ENCODE measurements at regions not wholly inside any gene's neighbourhood (a gene's known extent, or its start where the extent isn't known, plus 50 kb on each side); places are given as distances from the start of the nearest gene placed in this dataset.
"Not testable (repeated sequence)": the region's sequence is repeated elsewhere in the genome, so short reads cannot be mapped to it uniquely, and the experiment has no call there.

DNA sequence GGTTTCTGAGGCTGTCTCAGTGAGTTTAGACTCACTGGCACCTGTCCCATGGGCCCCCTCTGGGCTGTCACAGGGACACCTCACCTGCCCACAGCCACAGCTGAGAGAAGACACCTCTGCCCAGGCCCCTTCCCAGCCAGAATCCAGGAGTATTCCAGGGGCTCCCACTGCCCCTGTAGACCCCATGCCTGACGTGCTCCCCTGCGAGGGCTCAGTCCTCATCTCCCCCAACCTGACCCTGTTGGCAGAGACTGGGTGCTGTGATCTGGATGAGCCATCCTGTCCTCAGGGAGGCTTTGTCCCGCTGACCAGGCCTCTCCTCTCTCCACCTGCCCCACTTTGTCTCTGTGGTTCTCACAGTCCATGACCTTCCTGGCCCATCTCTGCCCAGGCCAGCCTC, 89.4 kb downstream of the DHRS2 start:
- H3K4me3 ChIP-seq (replicated peaks; ENCODE audit: low read depth, low read length), result no peak overlapping the region
- TF ChIP-seq, protein P1, sequence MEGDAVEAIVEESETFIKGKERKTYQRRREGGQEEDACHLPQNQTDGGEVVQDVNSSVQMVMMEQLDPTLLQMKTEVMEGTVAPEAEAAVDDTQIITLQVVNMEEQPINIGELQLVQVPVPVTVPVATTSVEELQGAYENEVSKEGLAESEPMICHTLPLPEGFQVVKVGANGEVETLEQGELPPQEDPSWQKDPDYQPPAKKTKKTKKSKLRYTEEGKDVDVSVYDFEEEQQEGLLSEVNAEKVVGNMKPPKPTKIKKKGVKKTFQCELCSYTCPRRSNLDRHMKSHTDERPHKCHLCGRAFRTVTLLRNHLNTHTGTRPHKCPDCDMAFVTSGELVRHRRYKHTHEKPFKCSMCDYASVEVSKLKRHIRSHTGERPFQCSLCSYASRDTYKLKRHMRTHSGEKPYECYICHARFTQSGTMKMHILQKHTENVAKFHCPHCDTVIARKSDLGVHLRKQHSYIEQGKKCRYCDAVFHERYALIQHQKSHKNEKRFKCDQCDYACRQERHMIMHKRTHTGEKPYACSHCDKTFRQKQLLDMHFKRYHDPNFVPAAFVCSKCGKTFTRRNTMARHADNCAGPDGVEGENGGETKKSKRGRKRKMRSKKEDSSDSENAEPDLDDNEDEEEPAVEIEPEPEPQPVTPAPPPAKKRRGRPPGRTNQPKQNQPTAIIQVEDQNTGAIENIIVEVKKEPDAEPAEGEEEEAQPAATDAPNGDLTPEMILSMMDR (IDR thresholded peaks at IDR 0.05; ENCODE audit: low read depth, low read length, missing control alignments), result no peak
- no peak for DNase-seq (ENCODE audit: extremely low read depth, low read depth)

DNA sequence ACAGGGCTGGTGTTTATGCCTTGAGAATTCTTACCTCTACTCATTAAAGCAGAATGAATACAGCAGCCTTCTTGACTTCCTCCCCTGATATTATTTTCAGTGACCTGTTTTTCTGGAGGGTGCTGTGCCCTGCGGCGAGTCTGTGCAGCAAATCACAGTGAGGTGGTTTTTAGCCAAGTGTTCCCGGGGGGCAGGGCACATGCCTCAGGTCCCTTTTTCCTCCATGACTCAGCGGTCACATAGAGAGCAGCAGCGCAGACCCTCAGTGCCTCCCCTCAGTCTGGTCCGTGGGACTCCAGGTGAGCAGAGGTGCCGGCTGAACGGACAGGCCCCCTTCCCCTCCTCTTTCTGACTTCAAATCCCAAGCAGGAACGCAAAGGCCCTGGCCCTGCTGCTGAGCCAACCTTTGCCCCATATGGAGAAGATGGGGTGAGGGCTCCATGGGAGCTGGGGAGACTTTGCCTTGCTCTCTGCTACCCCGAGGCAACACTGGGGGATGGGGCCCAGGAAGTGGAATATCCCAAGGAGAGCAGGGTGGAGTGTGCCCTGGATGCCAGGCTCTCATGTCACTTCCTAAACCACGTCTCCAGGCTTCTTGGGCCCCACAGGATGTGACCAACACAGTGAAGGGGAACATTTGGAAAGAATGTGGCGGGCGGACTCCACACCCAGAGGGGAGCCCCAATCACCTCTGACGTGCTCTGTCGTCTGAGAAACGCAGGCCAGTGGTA, 90.0 kb downstream of the DHRS2 start:
- TF ChIP-seq, protein P1 (IDR thresholded peaks at IDR 0.05; ENCODE audit: low read depth, low read length, missing control alignments), result no peak
- no peak overlapping the region for H3K4me3 ChIP-seq (replicated peaks; ENCODE audit: low read depth, low read length)
- no peak for DNase-seq (ENCODE audit: extremely low read depth, low read depth)

DNA sequence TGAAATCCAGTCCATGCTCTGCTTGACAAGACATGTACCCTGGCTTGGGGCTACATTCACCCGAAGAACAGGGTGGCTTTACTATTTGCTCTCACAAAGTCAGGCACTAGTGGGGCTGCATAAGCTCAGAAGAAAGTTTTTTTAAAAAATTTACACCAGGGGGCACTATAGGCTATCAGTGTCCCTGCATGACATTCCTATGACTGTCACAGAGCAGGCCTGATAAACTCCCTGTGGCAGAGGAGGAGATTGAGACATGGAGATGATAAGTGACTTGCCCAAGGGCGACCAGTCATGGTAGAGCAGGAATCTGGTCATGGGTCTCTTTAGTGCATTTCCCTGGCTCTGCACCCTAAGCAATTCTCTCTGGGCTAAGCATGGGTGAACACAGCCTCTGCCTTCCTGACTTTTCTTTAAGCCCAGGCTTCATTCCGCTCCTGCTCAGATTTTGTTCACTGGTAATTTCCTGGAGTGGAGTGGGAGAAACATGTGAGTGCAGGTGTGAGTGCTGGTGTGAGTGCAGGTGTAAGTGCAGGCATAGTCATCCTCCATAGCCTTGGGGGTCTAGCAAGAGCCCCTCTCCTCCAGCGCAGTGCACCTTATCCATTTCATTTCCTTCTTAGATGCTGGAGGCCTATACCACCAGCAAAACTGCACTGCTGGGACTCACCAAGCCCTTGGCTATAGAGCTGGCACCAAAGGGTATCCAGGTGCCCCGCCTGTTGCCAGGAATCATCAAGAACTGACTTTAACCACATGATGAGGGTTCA, 91.6 kb downstream of the DHRS2 start:
- TF ChIP-seq, protein P1 (IDR thresholded peaks at IDR 0.05; ENCODE audit: low read depth, low read length, missing control alignments), result peak; percentile 35
- peak; percentile 20 for DNase-seq (ENCODE audit: extremely low read depth, low read depth)

DNA sequence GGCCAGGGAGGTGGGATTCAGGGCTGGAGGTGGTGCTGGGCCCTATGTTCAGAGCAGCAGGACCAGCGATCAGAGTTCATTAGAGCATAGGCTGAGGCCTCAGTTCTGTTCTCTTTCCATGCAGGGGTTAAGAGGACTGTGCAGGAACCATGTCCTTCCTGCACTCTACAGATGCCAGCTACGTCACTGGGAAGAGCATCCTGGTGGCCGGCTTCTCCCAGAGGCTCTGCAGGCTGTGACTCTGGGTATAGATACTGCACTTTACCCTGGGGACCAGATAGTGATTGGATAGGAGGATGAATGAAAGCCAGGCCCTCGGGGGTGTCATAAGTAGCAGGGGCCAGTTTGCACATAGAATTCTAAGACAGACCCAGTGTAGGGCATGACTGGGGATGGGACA, 92.6 kb downstream of the DHRS2 start:
- H3K4me3 ChIP-seq (replicated peaks; ENCODE audit: low read depth, low read length), result no peak overlapping the region
- DNase-seq (ENCODE audit: extremely low read depth, low read depth), result no peak
- TF ChIP-seq, protein P1 (IDR thresholded peaks at IDR 0.05; ENCODE audit: low read depth, low read length, missing control alignments), result no peak

More for the DNA sequence above, 91.6 kb downstream of the DHRS2 start:
- no peak overlapping the region for H3K4me3 ChIP-seq (replicated peaks; ENCODE audit: low read depth, low read length)

DNA sequence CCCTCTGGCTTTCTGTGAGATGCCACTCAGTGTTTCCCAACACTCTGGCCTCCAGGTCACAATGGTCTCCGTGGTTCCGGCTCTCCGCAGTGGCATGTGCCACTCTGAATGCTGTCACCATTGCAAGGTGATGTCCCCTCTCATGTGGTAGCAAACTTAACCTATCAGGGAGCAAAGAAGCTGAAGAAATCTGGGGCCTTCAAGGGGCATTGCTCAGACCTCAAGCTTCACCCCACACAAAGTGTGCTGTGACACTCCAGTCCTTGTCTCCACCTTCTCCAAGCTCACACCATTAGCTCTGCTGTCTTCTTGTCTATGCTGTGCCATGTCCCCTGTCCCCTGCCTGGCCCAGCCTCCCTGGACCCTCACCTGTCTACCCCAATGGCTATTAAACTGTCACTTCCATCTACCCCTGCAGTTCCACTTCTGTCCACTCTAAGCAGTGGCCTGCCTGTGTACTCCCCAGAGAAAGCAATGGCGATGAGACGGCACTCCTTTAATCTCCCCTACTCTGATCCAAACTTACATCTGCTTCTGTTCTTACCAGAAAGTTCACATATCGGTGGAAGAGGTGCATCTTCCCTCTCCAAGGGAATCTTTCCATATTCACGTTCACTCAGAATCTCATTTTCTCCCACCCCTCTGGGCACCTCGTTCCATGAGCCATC, 93.7 kb downstream of the DHRS2 start:
- DNase-seq (ENCODE audit: extremely low read depth, low read depth), result no peak
- TF ChIP-seq, protein P1 (IDR thresholded peaks at IDR 0.05; ENCODE audit: low read depth, low read length, missing control alignments), result no peak
- H3K4me3 ChIP-seq (replicated peaks; ENCODE audit: low read depth, low read length), result no peak overlapping the region

DNA sequence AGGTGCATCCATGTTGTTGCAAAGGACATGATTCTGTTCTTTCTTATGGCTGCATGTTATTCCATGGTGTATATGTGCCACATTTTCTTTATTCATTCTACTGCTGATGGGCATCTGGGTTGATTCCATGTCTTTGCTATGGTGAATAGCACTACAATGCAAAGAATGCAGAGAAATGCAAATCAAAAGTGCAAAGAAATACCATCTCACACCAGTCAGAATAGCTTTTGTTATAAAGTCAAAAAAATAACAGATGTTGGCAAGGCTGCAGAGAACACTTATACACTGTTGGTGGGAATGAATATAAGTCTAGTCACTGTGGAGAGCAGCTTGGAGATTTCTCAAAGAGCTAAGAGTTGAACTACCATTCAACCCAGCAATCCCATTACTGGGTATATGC, 99.2 kb downstream of the DHRS2 start:
- TF ChIP-seq, protein P1 (IDR thresholded peaks at IDR 0.05; ENCODE audit: low read depth, low read length, missing control alignments), result no peak
- DNase-seq (ENCODE audit: extremely low read depth, low read depth), result no peak
- H3K4me3 ChIP-seq (replicated peaks; ENCODE audit: low read depth, low read length), result no peak overlapping the region

DNA sequence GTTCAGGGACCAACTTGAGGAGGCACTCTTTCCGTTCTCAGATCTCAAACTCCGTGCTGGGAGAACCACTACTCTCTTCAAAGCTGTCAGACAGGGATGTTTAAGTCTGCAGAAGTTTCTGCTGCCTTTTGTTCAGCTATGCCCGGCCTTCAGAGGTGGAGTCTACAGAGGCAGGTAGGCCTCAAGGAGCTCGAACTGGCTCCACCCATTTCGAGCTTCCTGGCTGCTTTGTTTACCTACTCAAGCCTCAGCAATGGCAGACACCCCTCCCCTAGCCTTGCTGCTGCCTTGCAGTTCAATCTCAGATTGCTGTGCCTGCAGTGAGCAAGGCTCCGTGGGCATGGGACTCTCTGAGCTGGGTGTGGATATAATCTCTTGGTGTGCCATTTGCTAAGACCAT, 108.2 kb downstream of the DHRS2 start:
- not testable (repeated sequence) for DNase-seq (ENCODE audit: extremely low read depth, low read depth); H3K4me3 ChIP-seq (replicated peaks; ENCODE audit: low read depth, low read length)
